ENCODE measurements at regions not wholly inside any gene's neighbourhood (a gene's known extent, or its start where the extent isn't known, plus 50 kb on each side); places are given as distances from the start of the nearest gene placed in this dataset.

GRCh38 chr6:11389977-11390376 is 147.6 kb upstream of the TMEM170B start:
- TF ChIP-seq CTCF (IDR thresholded peaks at IDR 0.05; ENCODE audit: low read length) (no peak), EZH2phosphoT487 (IDR thresholded peaks at IDR 0.05; ENCODE audit: low read length) (no peak), EZH2 (optimal IDR thresholded peaks at IDR 0.05; ENCODE audit: low read depth, low read length) (no peak)
